ENCODE measurements at regions not wholly inside any gene's neighbourhood (a gene's known extent, or its start where the extent isn't known, plus 50 kb on each side); places are given as distances from the start of the nearest gene placed in this dataset.

GRCh38 chr4:163042306-163042705, 124.4 kb downstream of the NAF1 start:
- DNase-seq (ENCODE audit: low read depth, low spot score) (no peak), FAIRE-seq (no peak), ATAC-seq (no peak)
- intact Hi-C loops (cut with micrococcal nuclease; ENCODE audit: unreplicated experiment) (no loop called here), in situ Hi-C loops (cut with MboI) (loop anchor here (10.0 kb wide), 1 partner anchor 502 kb away; no protein-coding TSS in a partner anchor)
- H4K20me1 ChIP-seq (ENCODE audit: control insufficient read depth, insufficient read depth), result no peaks in the 10 kb centered on the region
- H3K79me2 ChIP-seq (ENCODE audit: control insufficient read depth, insufficient read depth, low read length), result no peaks in the 10 kb centered on the region
- TF ChIP-seq SIN3A (IDR thresholded peaks at IDR 0.05; ENCODE audit: low read depth, low read length), result no peak
- TF ChIP-seq BCLAF1 (IDR thresholded peaks at IDR 0.05), result no peak
- no peak for TF ChIP-seq CREM (IDR thresholded peaks at IDR 0.05; ENCODE audit: low read depth)
- TF ChIP-seq TCF7 (IDR thresholded peaks at IDR 0.05; ENCODE audit: borderline replicate concordance), result no peak
- no peak for TF ChIP-seq E2F8 (IDR thresholded peaks at IDR 0.05; ENCODE audit: low read depth, partially characterized antibody)
- H3K9me3 ChIP-seq (replicated peaks; ENCODE audit: control insufficient read depth, insufficient read depth, low read length), result no peaks in the 10 kb centered on the region
- no peak overlapping the region for H3K27ac ChIP-seq (ENCODE audit: control insufficient read depth, insufficient read depth)
- POLR2A ChIA-PET, result no interaction called here
- no peaks in the 10 kb centered on the region for H3K36me3 ChIP-seq (ENCODE audit: control insufficient read depth in 2 of 2, insufficient read depth in 2 of 2, low read length in 1 of 2)
- no peaks in the 10 kb centered on the region; a peak in 1 of 4 replicates for H3K27me3 ChIP-seq (replicated peaks in 1 of 2; ENCODE audit: control insufficient read depth in 2 of 2, insufficient read depth in 2 of 2, low read length in 1 of 2)
- H2AFZ ChIP-seq (ENCODE audit: control insufficient read depth, low read depth, low read length), result no peak overlapping the region
- H3K4me1 ChIP-seq (ENCODE audit: control insufficient read depth, insufficient read depth, low read length), result no peaks in the 10 kb centered on the region
- H3K4me2 ChIP-seq (ENCODE audit: control insufficient read depth, insufficient read depth), result no peak overlapping the region
- no TSS peak for BruUV-seq (replicated peaks)
- H3K4me3 ChIP-seq, result no peak overlapping the region
- CTCF ChIA-PET, result interaction anchor here (1.0 kb wide), 1 partner anchor 38 kb away, joined by 3 read pairs; no protein-coding TSS in a partner anchor
- SMC1A ChIA-PET (ENCODE audit: uncharacterized antibody, unreplicated experiment), result interaction anchor here (0.9 kb wide), 1 partner anchor 14 kb away, joined by 3 read pairs; no protein-coding TSS in a partner anchor
- no peak overlapping the region for H3K9ac ChIP-seq (ENCODE audit: control insufficient read depth, insufficient read depth, low read length)
- RAD21 ChIA-PET (ENCODE audit: unreplicated experiment), result interaction anchor here (2.7 kb wide), 1 partner anchor 397 kb away, joined by 7 read pairs; no protein-coding TSS in a partner anchor
- WGBS (ENCODE audit: insufficient coverage, insufficient replicate concordance, low lambda C conversion rate, missing lambda C conversion rate), result 68% methylated on average over 3 of the region's 3 CpGs

Measured in GM12878 (cell line).